ENCODE measurements at regions not wholly inside any gene's neighbourhood (a gene's known extent, or its start where the extent isn't known, plus 50 kb on each side); places are given as distances from the start of the nearest gene placed in this dataset.

DNA sequence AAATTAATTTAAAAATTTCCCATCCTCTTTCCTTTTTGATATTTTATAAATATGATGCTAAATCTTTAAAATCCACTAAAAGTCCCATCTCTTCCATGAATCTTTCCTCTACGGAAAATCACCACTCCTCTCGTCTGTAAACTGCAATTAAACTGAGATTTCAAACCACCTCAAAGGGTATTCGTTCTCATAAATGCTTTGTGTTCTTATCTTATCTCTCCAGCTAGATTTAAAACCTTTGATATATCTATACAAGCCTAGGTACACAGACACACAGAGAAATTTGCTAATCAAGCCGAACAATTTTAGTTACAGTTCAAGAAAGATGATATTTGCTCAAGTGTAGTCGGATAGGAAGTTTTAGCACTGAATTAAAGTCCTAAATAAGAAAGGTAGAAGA is 214.6 kb upstream of the PRDM1 start:
- ATAC-seq = no peak
- no peak for TF ChIP-seq SNAI2 (CRISPR knock-in tag; IDR thresholded peaks at IDR 0.05)
- no peak for TF ChIP-seq ZFP3 (CRISPR knock-in tag; IDR thresholded peaks at IDR 0.05)
- no peak for TF ChIP-seq ESRRG (CRISPR knock-in tag; IDR thresholded peaks at IDR 0.05)
- TF ChIP-seq OSR1 (CRISPR knock-in tag; IDR thresholded peaks at IDR 0.05) = no peak
- TF ChIP-seq, protein P1, sequence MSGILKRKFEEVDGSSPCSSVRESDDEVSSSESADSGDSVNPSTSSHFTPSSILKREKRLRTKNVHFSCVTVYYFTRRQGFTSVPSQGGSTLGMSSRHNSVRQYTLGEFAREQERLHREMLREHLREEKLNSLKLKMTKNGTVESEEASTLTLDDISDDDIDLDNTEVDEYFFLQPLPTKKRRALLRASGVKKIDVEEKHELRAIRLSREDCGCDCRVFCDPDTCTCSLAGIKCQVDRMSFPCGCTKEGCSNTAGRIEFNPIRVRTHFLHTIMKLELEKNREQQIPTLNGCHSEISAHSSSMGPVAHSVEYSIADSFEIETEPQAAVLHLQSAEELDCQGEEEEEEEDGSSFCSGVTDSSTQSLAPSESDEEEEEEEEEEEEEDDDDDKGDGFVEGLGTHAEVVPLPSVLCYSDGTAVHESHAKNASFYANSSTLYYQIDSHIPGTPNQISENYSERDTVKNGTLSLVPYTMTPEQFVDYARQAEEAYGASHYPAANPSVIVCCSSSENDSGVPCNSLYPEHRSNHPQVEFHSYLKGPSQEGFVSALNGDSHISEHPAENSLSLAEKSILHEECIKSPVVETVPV (CRISPR knock-in tag; IDR thresholded peaks at IDR 0.05) = no peak
- no peak for TF ChIP-seq ZNF70 (CRISPR knock-in tag; IDR thresholded peaks at IDR 0.05)

DNA sequence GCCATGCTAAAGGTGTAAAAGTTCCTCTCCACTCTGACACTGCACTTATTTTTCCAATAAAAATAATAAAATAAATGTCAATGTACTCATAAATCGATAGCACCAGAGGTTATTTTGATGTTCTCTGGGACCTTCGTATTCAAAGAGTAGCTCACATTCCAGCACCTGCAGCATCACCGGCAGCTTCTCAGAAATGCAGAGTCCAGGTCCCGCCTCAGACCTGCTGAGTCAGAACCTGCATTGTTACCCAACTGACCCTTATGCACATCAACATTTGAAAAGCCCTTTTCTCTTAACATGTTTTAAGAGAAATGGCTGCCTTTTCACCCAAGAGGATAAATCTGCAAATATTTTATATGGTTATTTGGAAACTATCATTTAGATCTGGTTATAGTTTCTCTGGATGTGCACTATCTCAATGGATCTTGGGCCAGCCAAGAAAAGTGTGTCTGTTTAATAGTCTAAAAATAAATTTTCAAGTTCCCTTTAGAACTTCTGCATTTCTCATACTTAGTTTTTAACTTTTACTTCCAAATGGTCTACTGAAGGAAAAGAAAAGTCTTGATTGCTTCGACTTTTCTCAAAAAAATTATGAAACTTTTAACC is 216.2 kb upstream of the PRDM1 start:
- TF ChIP-seq, protein P2, sequence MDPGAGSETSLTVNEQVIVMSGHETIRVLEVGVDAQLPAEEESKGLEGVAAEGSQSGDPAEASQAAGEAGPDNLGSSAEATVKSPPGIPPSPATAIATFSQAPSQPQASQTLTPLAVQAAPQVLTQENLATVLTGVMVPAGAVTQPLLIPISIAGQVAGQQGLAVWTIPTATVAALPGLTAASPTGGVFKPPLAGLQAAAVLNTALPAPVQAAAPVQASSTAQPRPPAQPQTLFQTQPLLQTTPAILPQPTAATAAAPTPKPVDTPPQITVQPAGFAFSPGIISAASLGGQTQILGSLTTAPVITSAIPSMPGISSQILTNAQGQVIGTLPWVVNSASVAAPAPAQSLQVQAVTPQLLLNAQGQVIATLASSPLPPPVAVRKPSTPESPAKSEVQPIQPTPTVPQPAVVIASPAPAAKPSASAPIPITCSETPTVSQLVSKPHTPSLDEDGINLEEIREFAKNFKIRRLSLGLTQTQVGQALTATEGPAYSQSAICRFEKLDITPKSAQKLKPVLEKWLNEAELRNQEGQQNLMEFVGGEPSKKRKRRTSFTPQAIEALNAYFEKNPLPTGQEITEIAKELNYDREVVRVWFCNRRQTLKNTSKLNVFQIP (CRISPR knock-in tag; IDR thresholded peaks at IDR 0.05; ENCODE audit: borderline replicate concordance, low read depth) = no peak
- ATAC-seq = no peak

DNA sequence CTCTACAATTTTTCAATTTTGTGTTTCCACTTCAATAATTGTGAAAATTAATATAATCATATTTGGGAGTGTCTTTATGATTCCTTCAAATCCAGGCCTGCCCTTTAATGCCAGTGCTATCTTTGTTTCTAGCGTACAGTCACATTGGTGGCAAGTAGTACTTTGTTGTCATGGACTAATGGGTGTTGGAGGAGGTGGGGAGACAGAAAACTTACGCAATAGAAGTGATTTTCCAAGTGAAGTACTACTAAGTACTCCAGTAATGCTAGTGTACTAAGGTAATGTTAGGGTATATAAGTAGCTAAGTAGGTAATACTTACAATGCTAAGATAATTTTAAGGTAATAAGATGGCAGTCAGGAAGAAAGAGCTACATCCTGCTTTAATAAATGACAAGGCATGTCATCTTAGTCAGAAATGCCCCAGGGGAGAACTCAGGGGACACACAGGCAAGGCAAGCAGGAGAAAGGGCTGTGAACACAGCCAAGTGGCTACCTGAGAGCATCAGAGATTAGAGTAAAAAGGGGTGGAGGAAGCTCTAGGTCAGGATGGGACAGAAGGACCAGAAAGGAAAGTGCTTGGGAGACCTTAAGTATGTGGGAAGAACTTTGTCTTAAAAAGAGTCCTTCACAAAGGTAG is 217.2 kb upstream of the PRDM1 start:
- no peak for TF ChIP-seq ZC3H10 (CRISPR knock-in tag; IDR thresholded peaks at IDR 0.05)
- TF ChIP-seq, protein P2 (CRISPR knock-in tag; IDR thresholded peaks at IDR 0.05; ENCODE audit: borderline replicate concordance, low read depth) = no peak
- TF ChIP-seq ZNF8 (CRISPR knock-in tag; IDR thresholded peaks at IDR 0.05) = no peak
- TF ChIP-seq, protein P3, sequence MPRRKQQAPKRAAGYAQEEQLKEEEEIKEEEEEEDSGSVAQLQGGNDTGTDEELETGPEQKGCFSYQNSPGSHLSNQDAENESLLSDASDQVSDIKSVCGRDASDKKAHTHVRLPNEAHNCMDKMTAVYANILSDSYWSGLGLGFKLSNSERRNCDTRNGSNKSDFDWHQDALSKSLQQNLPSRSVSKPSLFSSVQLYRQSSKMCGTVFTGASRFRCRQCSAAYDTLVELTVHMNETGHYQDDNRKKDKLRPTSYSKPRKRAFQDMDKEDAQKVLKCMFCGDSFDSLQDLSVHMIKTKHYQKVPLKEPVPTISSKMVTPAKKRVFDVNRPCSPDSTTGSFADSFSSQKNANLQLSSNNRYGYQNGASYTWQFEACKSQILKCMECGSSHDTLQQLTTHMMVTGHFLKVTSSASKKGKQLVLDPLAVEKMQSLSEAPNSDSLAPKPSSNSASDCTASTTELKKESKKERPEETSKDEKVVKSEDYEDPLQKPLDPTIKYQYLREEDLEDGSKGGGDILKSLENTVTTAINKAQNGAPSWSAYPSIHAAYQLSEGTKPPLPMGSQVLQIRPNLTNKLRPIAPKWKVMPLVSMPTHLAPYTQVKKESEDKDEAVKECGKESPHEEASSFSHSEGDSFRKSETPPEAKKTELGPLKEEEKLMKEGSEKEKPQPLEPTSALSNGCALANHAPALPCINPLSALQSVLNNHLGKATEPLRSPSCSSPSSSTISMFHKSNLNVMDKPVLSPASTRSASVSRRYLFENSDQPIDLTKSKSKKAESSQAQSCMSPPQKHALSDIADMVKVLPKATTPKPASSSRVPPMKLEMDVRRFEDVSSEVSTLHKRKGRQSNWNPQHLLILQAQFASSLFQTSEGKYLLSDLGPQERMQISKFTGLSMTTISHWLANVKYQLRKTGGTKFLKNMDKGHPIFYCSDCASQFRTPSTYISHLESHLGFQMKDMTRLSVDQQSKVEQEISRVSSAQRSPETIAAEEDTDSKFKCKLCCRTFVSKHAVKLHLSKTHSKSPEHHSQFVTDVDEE (CRISPR knock-in tag; IDR thresholded peaks at IDR 0.05) = no peak

DNA sequence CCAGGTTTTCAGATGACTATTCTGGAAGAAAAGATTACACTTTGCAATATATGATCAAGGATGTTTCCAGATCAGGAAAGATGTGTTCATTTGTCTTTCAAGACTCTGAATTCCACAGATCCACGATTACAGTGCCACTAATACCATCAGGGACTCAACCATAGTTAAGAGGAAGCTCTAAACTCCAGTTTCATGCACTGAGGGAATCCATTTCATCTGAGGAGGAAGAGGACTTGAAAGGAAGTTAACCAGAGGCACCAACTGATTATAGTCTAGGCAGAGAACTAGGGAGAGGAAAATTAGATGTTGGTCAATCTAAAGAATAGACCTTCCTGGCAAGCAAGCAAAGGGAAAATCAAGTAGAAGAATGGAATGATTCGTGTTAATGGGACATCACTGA is 218.3 kb upstream of the PRDM1 start:
- no peak for ATAC-seq
- TF ChIP-seq ZFP30 (CRISPR knock-in tag; IDR thresholded peaks at IDR 0.05) (no peak), TOX (CRISPR knock-in tag; IDR thresholded peaks at IDR 0.05; ENCODE audit: borderline replicate concordance) (no peak), ZNF565 (CRISPR knock-in tag; conservative IDR thresholded peaks at IDR 0.05; ENCODE audit: low read depth) (no peak), CSDC2 (CRISPR knock-in tag; IDR thresholded peaks at IDR 0.05) (no peak), RARB (CRISPR knock-in tag; IDR thresholded peaks at IDR 0.05) (no peak), GLIS3 (CRISPR knock-in tag; IDR thresholded peaks at IDR 0.05) (no peak), ISL1 (CRISPR knock-in tag; IDR thresholded peaks at IDR 0.05) (no peak)
- TF ChIP-seq, protein P4, sequence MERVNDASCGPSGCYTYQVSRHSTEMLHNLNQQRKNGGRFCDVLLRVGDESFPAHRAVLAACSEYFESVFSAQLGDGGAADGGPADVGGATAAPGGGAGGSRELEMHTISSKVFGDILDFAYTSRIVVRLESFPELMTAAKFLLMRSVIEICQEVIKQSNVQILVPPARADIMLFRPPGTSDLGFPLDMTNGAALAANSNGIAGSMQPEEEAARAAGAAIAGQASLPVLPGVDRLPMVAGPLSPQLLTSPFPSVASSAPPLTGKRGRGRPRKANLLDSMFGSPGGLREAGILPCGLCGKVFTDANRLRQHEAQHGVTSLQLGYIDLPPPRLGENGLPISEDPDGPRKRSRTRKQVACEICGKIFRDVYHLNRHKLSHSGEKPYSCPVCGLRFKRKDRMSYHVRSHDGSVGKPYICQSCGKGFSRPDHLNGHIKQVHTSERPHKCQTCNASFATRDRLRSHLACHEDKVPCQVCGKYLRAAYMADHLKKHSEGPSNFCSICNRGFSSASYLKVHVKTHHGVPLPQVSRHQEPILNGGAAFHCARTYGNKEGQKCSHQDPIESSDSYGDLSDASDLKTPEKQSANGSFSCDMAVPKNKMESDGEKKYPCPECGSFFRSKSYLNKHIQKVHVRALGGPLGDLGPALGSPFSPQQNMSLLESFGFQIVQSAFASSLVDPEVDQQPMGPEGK (CRISPR knock-in tag; IDR thresholded peaks at IDR 0.05; ENCODE audit: borderline replicate concordance) = no peak
- TF ChIP-seq, protein P2 (CRISPR knock-in tag; IDR thresholded peaks at IDR 0.05; ENCODE audit: borderline replicate concordance, low read depth) = no peak

More for the DNA sequence above, 217.2 kb upstream of the PRDM1 start:
- no peak for ATAC-seq

Measured in SK-N-SH treated with all-trans-retinoic acid at 6 μM for 48 hours (cell line).